Right lobe of liver (tissue), 4 donors: ENCODE measurements at regions not wholly inside any gene's neighbourhood (a gene's known extent, or its start where the extent isn't known, plus 50 kb on each side); places are given as distances from the start of the nearest gene placed in this dataset.

Source experiments
- CTCF ChIP-seq, 4 donors: fragments of 200-600 bp in 3 of 4; fragments of 450-650 bp in 1 of 4; IDR thresholded peaks; one replicate each; pipeline versions ENCODE4 v1.5.1 to v1.8.0; 2016 to 2022; ENCODE audit warnings: antibody characterized with exemption in 4 of 4, mild to moderate bottlenecking in 2 of 4
- POLR2A ChIP-seq: fragments of 450-650 bp; IDR thresholded peaks from one replicate; pipeline ENCODE4 v1.6.1; 2017; ENCODE audit warnings: antibody characterized with exemption, mild to moderate bottlenecking
- donor health status: DM: no; HTN: no; CAD: no.
- donor health status: DM: no; HTN: no; CAD: no.
- donor health status: DM: no; HTN: yes; CAD: no.

- no peak for TF ChIP-seq CTCF (IDR thresholded peaks at IDR 0.05)
- no peak for TF ChIP-seq POLR2A
Measured at GRCh38 chr9:36488389-36488756, 84.3 kb upstream of the MELK start.
